GM23248 (cell line): ENCODE measurements at regions not wholly inside any gene's neighbourhood (a gene's known extent, or its start where the extent isn't known, plus 50 kb on each side); places are given as distances from the start of the nearest gene placed in this dataset.

Source experiments
- DNase-seq: peaks from one replicate; pipeline ENCODE4 v3.0.0-alpha.2; 2015
- H2AFZ ChIP-seq: fragments of 200-600 bp; sonication (generic); 2 replicates; pipeline ENCODE4 v1.6.1; 2016; ENCODE audit warnings: antibody characterized with exemption
- H3F3A ChIP-seq: fragments of 200-600 bp; sonication (generic); 2 replicates; pipeline ENCODE4 v1.6.1; 2016; ENCODE audit warnings: mild to moderate bottlenecking, antibody characterized with exemption, mixed run types; ENCODE audit not compliant: insufficient read depth
- H3K27ac ChIP-seq: fragments of 200-600 bp; sonication (generic); 2 replicates; pipeline ENCODE4 v1.5.1; 2016; ENCODE audit warnings: mild to moderate bottlenecking
- H3K27me3 ChIP-seq: fragments of 200-600 bp; sonication (generic); replicated peaks from 2 replicates; pipeline ENCODE4 v1.6.1; 2016; ENCODE audit warnings: mild to moderate bottlenecking; ENCODE audit not compliant: insufficient read depth
- H3K36me3 ChIP-seq: fragments of 200-600 bp; sonication (generic); 2 replicates; pipeline ENCODE4 v1.6.1; 2016; ENCODE audit warnings: low read depth, mild to moderate bottlenecking
- H3K4me1 ChIP-seq: fragments of 200-600 bp; sonication (generic); 2 replicates; pipeline ENCODE4 v1.6.1; 2016; ENCODE audit warnings: mild to moderate bottlenecking; ENCODE audit not compliant: insufficient read depth
- H3K4me2 ChIP-seq: fragments of 200-600 bp; sonication (generic); one replicate; pipeline ENCODE4 v1.6.1; 2016; ENCODE audit warnings: mild to moderate bottlenecking; ENCODE audit not compliant: unreplicated experiment
- H3K4me3 ChIP-seq: fragments of 200-600 bp; sonication (generic); 2 replicates; pipeline ENCODE4 v1.5.1; 2016; ENCODE audit warnings: mild to moderate bottlenecking
- H3K79me2 ChIP-seq: fragments of 200-600 bp; sonication (generic); 2 replicates; pipeline ENCODE4 v1.6.1; 2016; ENCODE audit warnings: mild to moderate bottlenecking; ENCODE audit not compliant: insufficient read depth
- H3K9ac ChIP-seq: fragments of 200-600 bp; sonication (generic); 2 replicates; pipeline ENCODE4 v1.6.1; 2016; ENCODE audit warnings: mild to moderate bottlenecking
- H3K9me2 ChIP-seq: fragments of 200-600 bp; sonication (generic); 2 replicates; pipeline ENCODE4 v1.6.1; 2016; ENCODE audit warnings: mixed run types, mild to moderate bottlenecking, moderate library complexity; ENCODE audit not compliant: insufficient read depth
- H3K9me3 ChIP-seq: fragments of 200-600 bp; sonication (generic); one replicate; pipeline ENCODE4 v1.6.1; 2017; ENCODE audit warnings: low read depth
- H4K20me1 ChIP-seq: fragments of 200-600 bp; sonication (generic); 2 replicates; pipeline ENCODE4 v1.6.0; 2016; ENCODE audit not compliant: insufficient read depth
- EZH2 ChIP-seq: fragments of 200-600 bp; sonication (generic); IDR thresholded peaks from 2 replicates; pipeline ENCODE4 v1.6.1; 2018; ENCODE audit warnings: antibody characterized with exemption, mild to moderate bottlenecking; ENCODE audit not compliant: insufficient read depth, poor library complexity, severe bottlenecking
- EZH2phosphoT487 ChIP-seq: fragments of 200-600 bp; sonication (generic); IDR thresholded peaks from 2 replicates; pipeline ENCODE4 v1.6.1; 2018; ENCODE audit warnings: antibody characterized with exemption, moderate library complexity, mild to moderate bottlenecking, low read depth; ENCODE audit not compliant: insufficient read depth
- WGBS, 2 experiments: methylation state at CpG; one replicate each; pipeline ENCODE4 v1.1.6; 2015 to 2017; ENCODE audit warnings: low lambda C conversion rate in 2 of 2, low coverage in 1 of 2; ENCODE audit errors: missing lambda C conversion rate in 2 of 2; 5-methylcytosine and 5-hydroxymethylcytosine counted together
- in situ Hi-C: fragments of 300-500 bp; cut with MboI; formaldehyde crosslinking; loops from 2 replicates; pipeline ENCODE4 v1.15.0; 2020

DNA sequence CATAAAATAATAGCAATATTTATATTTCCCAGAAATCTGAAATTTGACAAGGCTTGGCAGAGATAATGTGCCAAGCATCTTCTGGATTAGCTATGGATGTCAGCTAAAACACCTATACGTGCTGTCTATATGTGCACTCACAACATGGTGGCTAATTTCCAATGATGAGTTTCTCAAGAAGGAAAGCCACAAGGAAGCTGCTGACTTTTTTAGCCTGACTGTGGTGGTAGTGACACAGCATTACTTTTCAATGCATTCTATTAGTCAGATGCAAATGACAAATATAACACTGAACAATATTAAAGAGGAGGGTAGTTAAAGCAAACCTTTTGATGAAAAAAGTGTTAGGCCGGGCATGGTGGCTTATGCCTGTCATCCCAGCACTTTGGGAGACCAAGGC lies 101.7 kb upstream of the CCDC54 start:
- Histone ChIP-seq H2AFZ (no peak overlapping the region), H3K4me3 (no peak overlapping the region), H3K9me2 (no peaks in the 10 kb centered on the region), H3K36me3 (no peaks in the 10 kb centered on the region), H3K79me2 (no peaks in the 10 kb centered on the region), H3K27ac (no peak overlapping the region), H4K20me1 (no peaks in the 10 kb centered on the region), H3K9ac (no peak overlapping the region), H3K4me1 (0 out of 2 replicates have a peak, but pooled peaks cover 5% of the 10 kb centered on the region), H3F3A (no peaks in the 10 kb centered on the region), H3K4me2 (no peak overlapping the region), H3K9me3 (no peaks in the 10 kb centered on the region), H3K27me3 (no peaks in the 10 kb centered on the region)
- 90 to 92% methylated on average over 2 of the region's 2 CpGs for WGBS, 2 experiments
- in situ Hi-C loops, result loop anchor here (10.0 kb wide), 1 partner anchor 139 kb away; no protein-coding TSS in a partner anchor
- TF ChIP-seq EZH2 (no peak), EZH2phosphoT487 (no peak)
- DNase-seq, result peak; percentile 27

DNA sequence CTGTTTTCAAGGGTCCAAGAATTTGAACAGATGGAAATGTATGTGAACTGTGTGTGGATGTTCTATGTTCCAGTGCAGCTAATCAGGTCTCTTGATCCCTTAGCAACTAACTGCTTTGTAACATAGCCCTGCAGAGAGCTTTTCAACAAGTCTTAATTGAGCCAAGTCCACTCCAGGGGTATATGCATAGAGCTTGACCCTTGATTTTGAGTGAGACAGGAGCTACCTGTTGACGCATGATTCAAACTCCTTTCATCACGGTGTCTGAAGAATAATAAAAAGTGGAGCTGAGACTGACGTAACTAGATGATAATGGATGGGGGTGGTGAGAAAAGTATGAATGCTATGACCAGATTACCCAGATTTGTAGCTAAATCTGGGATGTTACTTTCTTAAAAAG lies 93.3 kb upstream of the CCDC54 start:
- no peaks in the 10 kb centered on the region for H3K9me3 ChIP-seq
- DNase-seq, result no peak
- H3K79me2 ChIP-seq, result no peaks in the 10 kb centered on the region
- H3K4me2 ChIP-seq, result no peak overlapping the region
- no peak overlapping the region for H3K27ac ChIP-seq
- in situ Hi-C loops, result no loop called here
- no peaks in the 10 kb centered on the region for H3K36me3 ChIP-seq
- no peak overlapping the region for H3K9ac ChIP-seq
- H4K20me1 ChIP-seq, result no peaks in the 10 kb centered on the region
- no peak overlapping the region for H2AFZ ChIP-seq
- no peaks in the 10 kb centered on the region for H3K9me2 ChIP-seq
- WGBS, 2 experiments, result 80 to 81% methylated on average over 3 of the region's 3 CpGs
- no peaks in the 10 kb centered on the region for H3F3A ChIP-seq
- no peak overlapping the region for H3K4me3 ChIP-seq
- TF ChIP-seq EZH2phosphoT487 (no peak), EZH2 (no peak)
- H3K4me1 ChIP-seq, result peaks cover 16% of the 10 kb centered on the region
- no peaks in the 10 kb centered on the region for H3K27me3 ChIP-seq

- TF ChIP-seq EZH2phosphoT487 (no peak), EZH2 (no peak)
- H3K9ac ChIP-seq, result no peak overlapping the region
- in situ Hi-C loops, result no loop called here
- 73 to 77% methylated on average over 1 of the region's 1 CpG for WGBS, 2 experiments
- H3K27me3 ChIP-seq, result no peaks in the 10 kb centered on the region
- H3K27ac ChIP-seq, result peak overlapping the region; percentile 47; the same call in 1 of the 2 replicates
- no peaks in the 10 kb centered on the region for H3K36me3 ChIP-seq
- H3K79me2 ChIP-seq, result no peaks in the 10 kb centered on the region
- no peak overlapping the region for H3K4me3 ChIP-seq
- H3K9me2 ChIP-seq, result no peaks in the 10 kb centered on the region
- no peaks in the 10 kb centered on the region for H3F3A ChIP-seq
- H4K20me1 ChIP-seq, result no peaks in the 10 kb centered on the region
- no peaks in the 10 kb centered on the region for H3K9me3 ChIP-seq
- no peak overlapping the region for H3K4me2 ChIP-seq
- H3K4me1 ChIP-seq, result peaks cover 16% of the 10 kb centered on the region
- DNase-seq, result peak; percentile 46
- H2AFZ ChIP-seq, result peak overlapping the region; percentile 29
These were observed 92.6 kb upstream of the CCDC54 start for GRCh38 chr3:107284612-107285011.

DNA sequence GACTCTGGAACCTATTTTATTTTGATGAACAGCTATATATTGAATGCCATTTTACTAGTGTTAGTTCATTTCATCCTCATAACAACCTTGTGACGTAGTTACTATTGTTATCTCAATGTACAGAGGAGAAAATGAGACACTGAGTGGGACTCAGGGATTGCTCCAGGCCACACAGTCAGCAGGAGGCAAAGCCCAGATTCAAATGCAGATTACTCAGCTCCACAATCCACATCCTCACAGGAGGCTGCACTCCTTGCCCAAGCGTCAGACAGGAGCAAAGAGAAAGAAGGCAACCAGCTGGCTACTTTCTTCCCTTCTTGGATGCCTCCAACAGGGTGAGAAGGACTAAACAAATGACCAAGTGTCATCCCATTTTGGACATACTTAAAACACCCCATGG lies 92.0 kb upstream of the CCDC54 start:
- peak overlapping the region; percentile 47; the same call in 1 of the 2 replicates for H3K27ac ChIP-seq
- DNase-seq, result peak; percentile 55
- in situ Hi-C loops, result no loop called here

GRCh38 chr3:107289354-107289753 lies 87.9 kb upstream of the CCDC54 start:
- in situ Hi-C loops, result no loop called here
- H4K20me1 ChIP-seq, result no peaks in the 10 kb centered on the region
- H3K9me2 ChIP-seq, result no peaks in the 10 kb centered on the region
- H3F3A ChIP-seq, result no peaks in the 10 kb centered on the region
- no peak for DNase-seq
- no peaks in the 10 kb centered on the region for H3K79me2 ChIP-seq
- no peaks in the 10 kb centered on the region for H3K27me3 ChIP-seq
- TF ChIP-seq EZH2phosphoT487, result no peak
- TF ChIP-seq EZH2, result no peak
- no peak overlapping the region for H3K4me3 ChIP-seq
- no peak overlapping the region for H3K27ac ChIP-seq
- H3K4me1 ChIP-seq, result peaks cover 12% of the 10 kb centered on the region
- H3K36me3 ChIP-seq, result peaks cover 3% of the 10 kb centered on the region; the same call in 1 of the 2 replicates
- no peak overlapping the region for H2AFZ ChIP-seq
- H3K4me2 ChIP-seq, result no peak overlapping the region
- no peaks in the 10 kb centered on the region for H3K9me3 ChIP-seq
- no peak overlapping the region for H3K9ac ChIP-seq

More for the DNA sequence above, 92.0 kb upstream of the CCDC54 start:
- WGBS, 2 experiments, result 60 to 69% methylated on average over 2 of the region's 2 CpGs
- TF ChIP-seq EZH2phosphoT487 (no peak), EZH2 (no peak)
- no peaks in the 10 kb centered on the region for H3K36me3 ChIP-seq
- no peak overlapping the region for H3K4me3 ChIP-seq
- H3K27me3 ChIP-seq, result no peaks in the 10 kb centered on the region
- H3K9ac ChIP-seq, result no peak overlapping the region
- peak overlapping the region; percentile 29 for H2AFZ ChIP-seq
- H4K20me1 ChIP-seq, result no peaks in the 10 kb centered on the region
- H3K9me3 ChIP-seq, result no peaks in the 10 kb centered on the region
- H3K4me1 ChIP-seq, result peaks cover 16% of the 10 kb centered on the region
- no peaks in the 10 kb centered on the region for H3F3A ChIP-seq
- H3K79me2 ChIP-seq, result no peaks in the 10 kb centered on the region
- no peak overlapping the region for H3K4me2 ChIP-seq
- H3K9me2 ChIP-seq, result no peaks in the 10 kb centered on the region
